Embryonic facial prominence (tissue), 1 donor: ENCODE measurements at regions not wholly inside any gene's neighbourhood (a gene's known extent, or its start where the extent isn't known, plus 50 kb on each side); places are given as distances from the start of the nearest gene placed in this dataset.
"Not testable (repeated sequence)": the region's sequence is repeated elsewhere in the genome, so short reads cannot be mapped to it uniquely, and the experiment has no call there.

Experiments
- DNase-seq: peaks from one replicate; pipeline ENCODE4 v3.0.0-alpha.2; 2016; ENCODE audit errors: extremely low spot score

- no peak for DNase-seq
These were observed 489.3 kb upstream of the DIPK2B start for GRCh38 chrX:45689971-45690370.

DNA sequence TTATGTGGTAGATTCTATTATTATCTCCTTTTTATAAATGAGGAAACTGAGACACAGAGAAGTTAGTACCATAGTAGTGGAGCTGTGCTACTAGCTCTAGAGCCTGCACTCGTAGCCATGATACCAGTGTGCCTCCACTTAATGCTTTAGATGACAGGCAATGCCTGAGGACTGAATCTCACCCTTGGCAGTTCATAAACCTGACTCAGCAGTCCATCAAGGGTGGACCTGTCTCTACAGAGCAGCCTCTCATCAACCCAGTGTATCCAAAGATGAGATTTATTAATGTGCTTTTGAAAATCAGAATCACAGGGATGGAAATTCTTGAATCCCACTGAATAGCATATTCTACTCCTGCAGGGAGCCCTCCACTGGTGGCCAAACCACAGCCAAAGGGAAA lies 483.2 kb upstream of the DIPK2B start:
- DNase-seq = no peak

DNA sequence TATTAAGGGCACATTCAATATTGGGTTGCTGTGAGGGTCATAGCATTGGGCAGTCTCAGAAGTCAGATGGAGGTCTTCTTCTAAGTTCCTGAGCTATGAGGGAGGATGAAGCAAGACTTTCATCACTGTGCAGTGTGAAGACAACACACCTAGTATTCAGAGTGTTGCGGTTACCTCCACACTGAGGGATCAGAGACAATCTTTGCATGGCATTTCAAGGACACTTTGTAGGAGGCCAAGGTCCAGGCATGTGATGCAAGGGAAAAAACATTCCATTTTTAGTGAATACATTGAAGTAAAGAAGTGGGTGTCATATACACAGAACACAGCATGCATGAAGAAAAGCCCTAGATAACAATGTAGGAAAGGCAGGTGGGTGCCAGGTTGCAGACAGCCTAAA lies 481.2 kb upstream of the DIPK2B start:
- DNase-seq = no peak

- no peak for DNase-seq
These were observed 469.2 kb upstream of the DIPK2B start for GRCh38 chrX:45669715-45670340.

- no peak for DNase-seq
These were observed 468.2 kb upstream of the DIPK2B start for GRCh38 chrX:45668686-45669443.

DNA sequence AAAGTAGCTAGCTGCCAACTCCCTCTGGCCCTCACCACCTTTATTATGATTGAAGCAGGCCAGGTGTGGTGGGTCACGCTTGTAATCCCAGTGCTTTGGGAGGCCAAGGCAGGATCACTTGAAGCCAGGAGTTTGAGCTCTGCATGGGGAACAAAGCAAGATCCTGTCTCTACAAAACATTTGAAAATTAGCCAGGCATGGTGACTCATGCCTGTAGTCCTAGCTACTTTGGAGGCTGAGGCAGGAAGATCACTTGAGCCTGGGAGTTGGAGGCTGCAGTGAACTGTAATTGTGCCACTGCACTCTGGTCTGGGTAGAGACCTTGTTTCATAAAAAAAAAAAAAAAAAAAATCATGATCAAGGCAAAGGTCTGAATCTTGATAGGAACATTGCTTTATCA lies 467.0 kb upstream of the DIPK2B start:
- DNase-seq = no peak

GRCh38 chrX:45664727-45665290 lies 464.1 kb upstream of the DIPK2B start:
- DNase-seq = no peak

DNA sequence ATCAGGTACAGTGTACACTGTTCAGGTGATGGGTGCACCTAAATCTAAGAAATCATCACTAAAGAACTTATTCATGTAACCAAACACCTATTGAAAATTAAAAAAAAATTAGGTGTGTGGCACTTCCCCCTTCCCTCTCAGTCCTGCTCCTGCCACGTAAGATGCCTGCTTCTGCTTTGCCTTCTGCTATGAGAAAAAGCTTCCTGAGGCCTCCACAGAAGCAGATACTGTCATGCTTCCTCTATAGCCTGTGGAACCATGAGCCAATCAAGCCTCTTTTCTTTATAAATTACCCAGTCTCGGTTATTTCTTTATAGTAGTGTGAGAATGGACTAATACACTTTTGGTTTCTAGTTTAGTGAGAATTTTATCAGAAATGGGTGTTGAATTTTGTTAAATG lies 459.8 kb upstream of the DIPK2B start:
- DNase-seq = no peak

DNA sequence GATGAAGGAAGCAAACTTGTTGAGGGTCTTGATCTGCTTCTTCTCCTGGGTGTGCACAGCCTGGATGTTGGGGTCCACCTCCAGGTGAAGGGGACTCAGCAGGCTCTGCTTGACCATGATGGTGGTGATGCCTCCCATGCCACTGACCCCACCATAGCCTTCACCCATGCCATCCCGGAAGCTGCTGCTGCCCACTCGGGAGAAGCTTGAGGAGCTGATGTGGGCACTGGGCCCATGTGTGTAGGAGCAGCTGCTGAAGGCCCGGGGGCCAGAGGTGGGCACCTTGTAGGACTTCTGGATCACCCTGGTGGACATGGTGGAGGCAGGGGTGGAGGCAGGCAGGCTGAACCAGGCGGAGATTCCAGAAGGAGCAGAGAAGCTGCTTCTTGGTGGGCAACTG lies 432.7 kb upstream of the DIPK2B start:
- no peak for DNase-seq

DNA sequence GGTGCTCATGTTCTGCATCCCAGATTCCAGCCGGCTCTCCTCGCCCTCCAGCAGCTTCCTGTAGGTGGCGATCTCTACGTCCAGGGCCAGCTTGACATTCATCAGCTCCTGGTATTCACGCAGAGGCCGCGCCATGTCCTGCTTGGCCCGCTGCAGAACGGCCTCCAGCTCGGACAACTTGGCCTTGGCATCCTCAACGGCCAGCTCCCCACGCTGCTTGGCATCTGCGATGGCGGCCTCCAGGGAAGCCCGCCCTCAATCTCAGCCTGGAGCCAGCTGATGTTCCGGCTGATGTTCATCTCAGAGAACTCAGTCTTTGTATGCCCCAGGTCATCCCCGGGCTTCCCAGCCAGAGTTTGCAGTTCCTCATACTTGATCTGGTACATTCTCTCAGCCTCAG lies 431.8 kb upstream of the DIPK2B start:
- no peak for DNase-seq

GRCh38 chrX:45630078-45630477 lies 429.4 kb upstream of the DIPK2B start:
- DNase-seq = no peak

DNA sequence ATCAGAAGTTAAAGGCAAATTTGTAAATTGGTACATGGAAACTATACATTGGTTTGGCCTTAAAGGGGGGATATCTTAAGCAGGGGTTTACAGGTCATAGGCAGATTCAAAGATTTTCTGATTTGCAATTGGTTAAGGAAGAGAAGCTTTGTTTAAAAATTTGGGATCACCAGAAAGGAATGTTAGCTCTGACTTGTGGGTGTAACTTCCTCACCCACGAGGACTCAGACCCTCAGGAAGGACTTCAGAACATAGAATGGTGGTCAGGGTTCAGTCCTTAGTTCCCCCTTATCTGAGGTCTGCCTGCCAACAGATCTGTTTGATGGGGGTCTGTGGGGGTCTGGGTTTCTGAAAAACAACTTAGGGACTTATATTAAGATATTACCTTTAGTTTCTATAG lies 427.4 kb upstream of the DIPK2B start:
- no peak for DNase-seq

DNA sequence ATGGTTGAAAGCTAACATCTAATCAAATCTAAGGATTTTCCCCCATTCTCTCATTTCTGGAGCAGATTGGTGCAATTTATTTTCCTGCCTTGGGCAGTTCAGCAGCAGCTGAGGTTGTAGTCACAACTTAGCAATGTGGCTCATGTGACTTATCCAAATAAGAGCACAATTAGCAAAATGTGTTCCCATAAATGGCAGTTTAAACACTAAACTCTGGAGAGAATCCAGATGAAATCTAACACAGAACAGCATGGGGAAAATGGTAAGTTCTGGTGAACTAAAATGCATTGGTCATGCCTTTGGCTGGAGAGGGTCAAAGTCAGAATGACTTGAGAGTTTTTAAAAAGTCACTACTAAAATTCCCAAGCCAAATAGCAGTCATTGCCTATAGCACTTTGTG lies 422.6 kb upstream of the DIPK2B start:
- no peak for DNase-seq

GRCh38 chrX:45622538-45622937 lies 421.9 kb upstream of the DIPK2B start:
- no peak for DNase-seq

GRCh38 chrX:45622042-45622423 lies 421.4 kb upstream of the DIPK2B start:
- no peak for DNase-seq

DNA sequence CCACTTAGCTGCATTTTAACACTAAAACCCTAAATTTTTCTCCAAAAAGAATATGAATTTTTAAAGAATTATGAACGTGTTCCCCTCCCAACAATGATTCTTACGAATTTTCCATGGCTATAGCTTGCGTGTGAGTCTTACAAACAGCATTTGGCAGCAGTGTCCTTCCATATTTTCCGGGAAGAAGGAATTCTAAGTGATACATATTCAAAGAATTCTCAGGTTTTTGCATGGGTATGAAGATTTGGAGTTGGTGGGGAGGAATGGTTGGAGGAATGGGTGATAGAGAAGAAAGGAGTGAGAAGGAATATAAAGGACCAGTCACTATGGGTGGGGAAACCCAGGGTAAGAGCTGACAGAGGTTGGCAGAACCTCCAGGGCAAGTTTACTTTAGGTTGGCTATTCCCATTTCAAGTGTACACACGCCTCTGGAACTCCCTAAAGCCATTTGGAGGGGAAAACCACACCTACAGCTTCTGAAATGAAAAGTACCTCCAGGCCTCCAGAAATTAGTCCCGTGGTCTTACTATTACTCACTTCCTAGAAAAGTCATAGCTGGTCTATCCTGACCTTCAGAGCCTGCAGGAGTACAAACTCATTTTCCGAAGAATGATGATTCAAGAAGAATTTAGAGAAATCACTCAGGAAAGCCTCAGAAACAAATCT lies 420.8 kb upstream of the DIPK2B start:
- DNase-seq = no peak

- DNase-seq = no peak
These were observed 418.6 kb upstream of the DIPK2B start for GRCh38 chrX:45619290-45619689.

- DNase-seq = not testable (repeated sequence)
These were observed 414.9 kb upstream of the DIPK2B start for GRCh38 chrX:45615591-45615990.

DNA sequence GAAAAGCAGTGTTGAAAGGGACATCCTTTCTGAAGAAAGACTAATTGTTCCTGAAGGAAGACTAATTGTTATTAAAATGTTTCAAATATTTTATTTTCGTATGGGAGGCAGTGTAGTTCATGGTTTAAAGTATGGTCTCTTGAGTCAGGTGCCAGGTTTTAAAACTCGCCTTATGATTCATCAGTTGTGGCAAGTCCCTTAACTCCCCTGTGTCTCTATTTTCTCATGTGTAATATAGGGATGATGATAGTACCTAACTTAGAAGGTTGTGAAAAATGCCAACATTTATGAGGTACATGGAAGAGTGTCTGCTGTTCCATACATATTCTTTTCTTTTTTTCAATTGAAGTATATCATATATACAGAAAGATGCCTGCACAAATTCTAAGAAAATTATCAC lies 414.2 kb upstream of the DIPK2B start:
- DNase-seq = no peak

DNA sequence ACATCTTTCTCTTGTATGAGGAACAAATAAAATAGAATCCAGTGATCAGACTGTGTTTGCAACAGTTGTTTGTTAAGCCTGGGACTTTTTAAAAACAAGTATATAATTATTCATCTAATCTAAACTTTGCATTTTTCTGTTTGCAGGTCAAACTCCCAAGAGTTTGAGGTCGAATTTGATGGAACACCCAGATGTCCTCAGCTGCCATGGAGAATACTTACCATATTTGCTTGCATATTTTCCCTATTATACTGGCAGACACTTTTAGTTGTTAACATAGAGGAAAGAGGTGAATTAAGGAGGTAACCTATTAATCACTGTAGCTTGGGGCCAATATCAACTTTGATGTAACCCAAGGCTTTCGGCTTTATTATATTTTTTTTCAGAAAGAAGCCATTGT lies 401.5 kb upstream of the DIPK2B start:
- no peak for DNase-seq

DNA sequence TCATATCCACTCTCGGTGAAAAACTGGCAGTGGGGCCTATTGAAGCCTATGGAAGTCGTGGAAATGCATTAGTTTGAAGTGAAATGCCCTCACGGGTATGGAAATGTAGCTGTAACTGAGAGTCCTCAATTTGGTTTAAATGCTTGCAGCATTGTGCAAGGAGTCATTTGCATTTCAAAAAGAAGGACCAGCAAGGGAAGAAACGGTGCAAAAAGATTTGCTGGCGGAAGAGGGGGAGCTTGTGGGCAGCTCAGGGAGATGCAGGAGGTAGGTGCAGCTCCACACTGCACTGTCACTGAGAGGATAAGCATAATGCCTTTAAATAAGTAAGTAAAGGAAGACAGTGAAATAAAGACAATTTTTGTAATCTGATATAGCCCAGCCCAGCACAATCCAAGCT lies 400.4 kb upstream of the DIPK2B start:
- DNase-seq = no peak

DNA sequence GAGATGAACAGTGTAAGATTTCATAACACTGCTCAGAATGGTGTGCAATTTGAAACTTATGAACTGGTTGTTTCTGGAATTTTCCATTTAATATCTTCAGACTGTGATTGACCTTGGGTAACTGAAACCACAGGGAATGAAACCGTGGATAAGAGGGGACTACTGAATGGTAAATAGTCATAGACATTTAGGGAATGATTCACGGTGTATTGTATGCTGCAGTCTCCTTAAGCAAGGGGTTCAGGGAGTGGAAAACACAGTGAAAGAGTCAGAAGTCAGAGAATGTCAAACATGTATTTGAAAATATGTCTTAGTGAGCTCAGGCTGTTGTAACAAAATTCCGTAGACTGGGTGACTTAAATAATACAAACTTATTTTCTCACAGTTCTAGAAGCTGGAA lies 398.2 kb upstream of the DIPK2B start:
- no peak for DNase-seq
